ENCODE measurements at regions not wholly inside any gene's neighbourhood (a gene's known extent, or its start where the extent isn't known, plus 50 kb on each side); places are given as distances from the start of the nearest gene placed in this dataset.

GRCh38 chr11:43546561-43547429 is 133.7 kb upstream of the HSD17B12 start:
- TF ChIP-seq CTCF (IDR thresholded peaks at IDR 0.05) (no peak), POLR2A (IDR thresholded peaks at IDR 0.05) (no peak)
